Activated CD4-positive, alpha-beta T cell treated with anti-CD3 and anti-CD28 coated beads for 36 hours (primary cell): ENCODE measurements at regions not wholly inside any gene's neighbourhood (a gene's known extent, or its start where the extent isn't known, plus 50 kb on each side); places are given as distances from the start of the nearest gene placed in this dataset.

Experiments
- ATAC-seq: fragments of 200-7000 bp; cut with Tn5 transposase; one replicate; pipeline ENCODE4 v1.10.0; 2021; ENCODE audit warnings: mild to moderate bottlenecking, moderate library complexity
- CTCF ChIA-PET: fragments of 350-600 bp; sonication (Branson Sonifier 250); formaldehyde crosslinking; loops from one replicate; lab custom pipeline; 2021; ENCODE audit warnings: antibody characterized with exemption; lab: Charles Lee
- POLR2A ChIA-PET: fragments of 350-600 bp; sonication (Branson Sonifier 250); formaldehyde crosslinking; loops from one replicate; lab custom pipeline; 2021; ENCODE audit warnings: antibody characterized with exemption, inconsistent platforms; lab: Charles Lee
- DNase-seq: peaks from one replicate; pipeline ENCODE4 v3.0.0-alpha.2; 2020
- H3K27ac Mint-ChIP-seq: one replicate; pipeline ENCODE4 v1.8.0; 2021; ENCODE audit warnings: mixed read lengths
- H3K27me3 Mint-ChIP-seq: one replicate; pipeline ENCODE4 v1.8.0; 2021; ENCODE audit warnings: mixed read lengths
- H3K36me3 Mint-ChIP-seq: one replicate; pipeline ENCODE4 v1.8.0; 2021; ENCODE audit warnings: low read depth, mixed read lengths
- H3K4me1 Mint-ChIP-seq: one replicate; pipeline ENCODE4 v1.8.0; 2021; ENCODE audit warnings: mixed read lengths
- H3K4me3 Mint-ChIP-seq: one replicate; pipeline ENCODE4 v1.8.0; 2021; ENCODE audit warnings: mild to moderate bottlenecking, moderate library complexity, mixed read lengths
- H3K9me3 Mint-ChIP-seq: one replicate; pipeline ENCODE4 v1.8.0; 2021; ENCODE audit warnings: low read depth, mixed read lengths
- intact Hi-C, 2 experiments: fragments of 100-400 bp; cut with DNase I in 1 of 2; cut with micrococcal nuclease in 1 of 2; formaldehyde crosslinking; loops; one replicate each; pipeline versions ENCODE4 v1.14.2 to v1.15.1; 2022 to 2024; cut with DNase I, micrococcal nuclease

DNA sequence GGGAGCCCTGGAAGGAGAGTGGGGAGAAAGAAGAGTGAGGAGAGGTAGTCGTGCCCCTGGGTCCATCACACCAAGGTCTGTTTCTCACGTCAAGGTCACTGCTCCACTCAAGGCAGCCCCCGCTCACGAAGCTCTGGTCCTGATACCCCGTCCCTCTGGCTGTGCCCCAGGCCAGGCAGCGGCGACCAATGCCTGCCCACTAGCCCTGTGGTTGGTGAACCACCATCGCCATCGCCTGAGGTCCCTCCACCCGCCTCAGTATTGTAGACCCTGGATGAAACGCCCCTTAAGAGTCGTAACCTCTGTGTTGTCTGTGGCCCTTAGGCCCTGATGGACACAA, 378.3 kb upstream of the MYT1L start:
- ATAC-seq (no peak), DNase-seq (no peak)
- ChIA-PET CTCF (interaction anchor here (0.7 kb wide), 1 partner anchor 101 kb away, joined by 3 read pairs; no protein-coding TSS in a partner anchor), POLR2A (no interaction called here)
- Mint-ChIP-seq H3K27me3 (no peaks in the 10 kb centered on the region), H3K36me3 (no peaks in the 10 kb centered on the region), H3K4me1 (peaks cover 16% of the 10 kb centered on the region), H3K9me3 (no peaks in the 10 kb centered on the region), H3K4me3 (no peak overlapping the region), H3K27ac (no peak overlapping the region)
- intact Hi-C loops = no loop called here

DNA sequence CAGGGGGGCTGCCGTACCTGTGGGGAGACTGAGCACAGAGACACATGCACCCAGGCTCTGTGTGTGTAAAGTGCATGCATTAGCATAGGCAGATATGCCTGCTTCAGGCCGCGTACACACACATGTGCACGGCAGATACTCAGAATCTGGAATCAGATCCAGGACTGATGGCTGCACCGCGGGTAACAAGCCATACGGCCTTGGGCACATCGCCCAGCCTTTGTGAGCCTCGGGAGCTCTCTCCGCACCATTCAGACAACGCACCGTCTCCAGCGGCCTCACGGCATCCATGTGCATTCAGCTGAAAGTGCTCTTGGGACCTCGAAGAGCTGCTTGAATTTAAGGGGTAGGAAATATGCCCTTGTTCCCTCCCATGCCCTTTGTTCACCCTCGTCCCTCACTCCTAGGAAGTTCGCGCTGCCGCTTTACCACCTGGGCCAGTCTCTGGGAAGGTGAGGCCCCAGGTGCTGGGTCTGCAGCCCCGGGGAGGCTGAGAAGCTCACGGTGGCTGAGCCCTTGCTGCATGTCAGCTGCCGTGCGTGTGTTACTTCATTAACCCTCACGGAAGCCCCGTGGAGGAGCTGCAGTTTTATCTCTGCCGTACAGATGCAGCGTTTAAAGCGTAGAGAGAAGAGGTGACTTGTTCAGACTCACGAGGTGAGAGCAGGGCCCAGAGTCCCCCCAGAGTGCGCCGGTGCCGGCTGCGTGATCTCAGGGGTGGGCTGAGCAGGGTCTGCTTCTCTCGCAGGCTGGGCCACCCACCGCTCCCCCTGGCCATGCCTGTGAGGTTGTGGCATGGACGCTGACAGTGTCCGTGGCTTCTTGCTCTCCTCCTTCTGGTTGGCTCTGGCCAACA, 377.7 kb upstream of the MYT1L start:
- POLR2A ChIA-PET = no interaction called here
- Mint-ChIP-seq H3K4me1 (peaks cover 18% of the 10 kb centered on the region), H3K4me3 (no peak overlapping the region), H3K9me3 (no peaks in the 10 kb centered on the region), H3K27ac (no peak overlapping the region), H3K27me3 (no peaks in the 10 kb centered on the region), H3K36me3 (no peaks in the 10 kb centered on the region)
- no peak for ATAC-seq
- CTCF ChIA-PET = interaction anchor here (0.7 kb wide), 1 partner anchor 101 kb away, joined by 3 read pairs; no protein-coding TSS in a partner anchor
- no peak for DNase-seq
- intact Hi-C loops = no loop called here

GRCh38 chr2:2707206-2707991, 376.3 kb upstream of the MYT1L start:
- intact Hi-C loops = no loop called here
- ChIA-PET CTCF (no interaction called here), POLR2A (no interaction called here)
- Mint-ChIP-seq H3K9me3 (no peaks in the 10 kb centered on the region), H3K27me3 (no peaks in the 10 kb centered on the region), H3K36me3 (no peaks in the 10 kb centered on the region), H3K4me1 (peaks cover 18% of the 10 kb centered on the region), H3K27ac (no peak overlapping the region), H3K4me3 (no peak overlapping the region)
- no peak for ATAC-seq
- no peak for DNase-seq

GRCh38 chr2:2706306-2706705, 375.2 kb upstream of the MYT1L start:
- POLR2A ChIA-PET = no interaction called here
- ATAC-seq = no peak
- intact Hi-C loops = no loop called here
- CTCF ChIA-PET = no interaction called here
- H3K27me3 Mint-ChIP-seq = no peaks in the 10 kb centered on the region
- H3K36me3 Mint-ChIP-seq = no peaks in the 10 kb centered on the region
- H3K4me1 Mint-ChIP-seq = peaks cover 18% of the 10 kb centered on the region
- H3K9me3 Mint-ChIP-seq = no peaks in the 10 kb centered on the region
- H3K4me3 Mint-ChIP-seq = no peak overlapping the region
- no peak for DNase-seq
- no peak overlapping the region for H3K27ac Mint-ChIP-seq

GRCh38 chr2:2705871-2706270, 374.8 kb upstream of the MYT1L start:
- POLR2A ChIA-PET = no interaction called here
- H3K27me3 Mint-ChIP-seq = no peaks in the 10 kb centered on the region

DNA sequence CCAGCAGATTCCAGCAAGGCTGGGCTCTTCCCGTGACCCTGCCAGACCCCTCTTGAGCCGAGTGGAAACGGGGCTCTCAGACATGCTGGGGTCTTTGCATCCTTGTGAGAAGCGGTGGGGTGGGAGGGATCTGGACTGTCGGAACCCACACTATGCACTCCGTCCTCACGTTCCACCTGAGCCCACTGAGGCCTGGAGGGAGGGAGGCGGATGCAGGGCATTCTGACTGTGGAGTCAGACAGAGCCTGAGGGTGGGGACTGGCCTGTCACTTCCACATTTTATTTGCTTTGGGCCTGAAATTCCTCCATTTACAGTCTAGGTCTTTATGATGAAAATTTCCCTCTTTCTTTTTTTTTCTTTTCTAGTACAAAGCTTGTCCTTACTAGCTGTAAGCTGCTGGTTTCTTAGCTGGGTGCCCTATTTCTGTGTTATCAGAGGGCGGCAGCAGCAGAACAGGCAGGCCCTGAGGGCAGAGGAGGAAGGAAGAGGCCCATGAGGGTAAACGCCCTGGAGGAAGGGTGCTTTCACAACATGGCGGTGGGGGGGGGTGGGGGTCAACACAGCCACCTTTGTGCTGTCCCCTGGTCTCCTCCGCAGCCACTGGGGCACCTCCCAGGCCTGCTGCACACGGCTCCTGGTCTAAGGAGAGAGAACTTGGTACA, 373.5 kb upstream of the MYT1L start:
- Mint-ChIP-seq H3K36me3 (no peaks in the 10 kb centered on the region), H3K27me3 (no peaks in the 10 kb centered on the region), H3K27ac (no peak overlapping the region), H3K4me1 (peaks cover 18% of the 10 kb centered on the region), H3K9me3 (no peaks in the 10 kb centered on the region), H3K4me3 (no peak overlapping the region)
- DNase-seq = no peak
- POLR2A ChIA-PET = no interaction called here
- ATAC-seq = no peak
- CTCF ChIA-PET = no interaction called here
- intact Hi-C loops = no loop called here

More at GRCh38 chr2:2705871-2706270, 374.8 kb upstream of the MYT1L start:
- H3K4me1 Mint-ChIP-seq = peaks cover 18% of the 10 kb centered on the region
- intact Hi-C loops = no loop called here
- CTCF ChIA-PET = no interaction called here
- H3K36me3 Mint-ChIP-seq = no peaks in the 10 kb centered on the region
- H3K9me3 Mint-ChIP-seq = no peaks in the 10 kb centered on the region
- no peak for DNase-seq
- ATAC-seq = no peak
- no peak overlapping the region for H3K27ac Mint-ChIP-seq
- H3K4me3 Mint-ChIP-seq = no peak overlapping the region

- Mint-ChIP-seq H3K27ac (no peak overlapping the region), H3K4me1 (peaks cover 18% of the 10 kb centered on the region), H3K27me3 (no peaks in the 10 kb centered on the region), H3K36me3 (no peaks in the 10 kb centered on the region), H3K4me3 (no peak overlapping the region), H3K9me3 (no peaks in the 10 kb centered on the region)
- POLR2A ChIA-PET = no interaction called here
- intact Hi-C loops = no loop called here
- CTCF ChIA-PET = no interaction called here
- DNase-seq (no peak), ATAC-seq (no peak)
Measured at GRCh38 chr2:2703762-2704427, 372.8 kb upstream of the MYT1L start.

DNA sequence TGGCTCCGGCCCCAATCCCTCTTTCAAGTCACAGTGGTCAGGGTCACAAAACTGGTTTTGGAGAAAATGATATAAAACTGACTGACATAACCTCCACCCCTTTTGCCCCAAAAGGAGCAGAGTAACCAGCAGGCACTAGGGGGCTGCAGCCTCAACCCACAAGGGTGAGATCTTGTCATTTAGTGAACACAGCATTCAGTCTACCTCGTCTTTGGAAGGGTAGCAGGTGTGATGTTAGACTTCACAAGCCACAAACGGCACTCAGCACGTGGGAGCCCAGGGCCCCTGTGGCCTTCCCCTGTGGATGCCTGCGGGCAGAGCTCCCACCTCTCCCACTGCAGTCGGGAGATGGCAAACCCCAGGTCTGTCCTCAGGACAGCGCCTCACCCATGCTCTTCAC, 372.1 kb upstream of the MYT1L start:
- H3K4me3 Mint-ChIP-seq = no peak overlapping the region
- no peaks in the 10 kb centered on the region for H3K27me3 Mint-ChIP-seq
- POLR2A ChIA-PET = no interaction called here
- H3K27ac Mint-ChIP-seq = no peak overlapping the region
- no peaks in the 10 kb centered on the region for H3K36me3 Mint-ChIP-seq
- peaks cover 18% of the 10 kb centered on the region for H3K4me1 Mint-ChIP-seq
- H3K9me3 Mint-ChIP-seq = no peaks in the 10 kb centered on the region
- CTCF ChIA-PET = no interaction called here
- ATAC-seq (no peak), DNase-seq (no peak)
- intact Hi-C loops = no loop called here

GRCh38 chr2:2702385-2702784, 371.3 kb upstream of the MYT1L start:
- H3K27me3 Mint-ChIP-seq = no peaks in the 10 kb centered on the region
- H3K9me3 Mint-ChIP-seq = no peaks in the 10 kb centered on the region
- intact Hi-C loops = no loop called here
- no peak overlapping the region for H3K4me3 Mint-ChIP-seq
- H3K27ac Mint-ChIP-seq = no peak overlapping the region
- peaks cover 17% of the 10 kb centered on the region for H3K4me1 Mint-ChIP-seq
- CTCF ChIA-PET = no interaction called here
- DNase-seq (no peak), ATAC-seq (no peak)
- POLR2A ChIA-PET = no interaction called here
- no peaks in the 10 kb centered on the region for H3K36me3 Mint-ChIP-seq

- H3K4me3 Mint-ChIP-seq = no peak overlapping the region
- ChIA-PET POLR2A (no interaction called here), CTCF (interaction anchor here (0.5 kb wide), 1 partner anchor 472 kb away, joined by 3 read pairs; no protein-coding TSS in a partner anchor)
- no peaks in the 10 kb centered on the region for H3K27me3 Mint-ChIP-seq
- H3K36me3 Mint-ChIP-seq = no peaks in the 10 kb centered on the region
- DNase-seq (no peak), ATAC-seq (no peak)
- no peaks in the 10 kb centered on the region for H3K9me3 Mint-ChIP-seq
- peaks cover 14% of the 10 kb centered on the region for H3K4me1 Mint-ChIP-seq
- no peak overlapping the region for H3K27ac Mint-ChIP-seq
- intact Hi-C loops = no loop called here
Measured at GRCh38 chr2:2701813-2702212, 370.7 kb upstream of the MYT1L start.

DNA sequence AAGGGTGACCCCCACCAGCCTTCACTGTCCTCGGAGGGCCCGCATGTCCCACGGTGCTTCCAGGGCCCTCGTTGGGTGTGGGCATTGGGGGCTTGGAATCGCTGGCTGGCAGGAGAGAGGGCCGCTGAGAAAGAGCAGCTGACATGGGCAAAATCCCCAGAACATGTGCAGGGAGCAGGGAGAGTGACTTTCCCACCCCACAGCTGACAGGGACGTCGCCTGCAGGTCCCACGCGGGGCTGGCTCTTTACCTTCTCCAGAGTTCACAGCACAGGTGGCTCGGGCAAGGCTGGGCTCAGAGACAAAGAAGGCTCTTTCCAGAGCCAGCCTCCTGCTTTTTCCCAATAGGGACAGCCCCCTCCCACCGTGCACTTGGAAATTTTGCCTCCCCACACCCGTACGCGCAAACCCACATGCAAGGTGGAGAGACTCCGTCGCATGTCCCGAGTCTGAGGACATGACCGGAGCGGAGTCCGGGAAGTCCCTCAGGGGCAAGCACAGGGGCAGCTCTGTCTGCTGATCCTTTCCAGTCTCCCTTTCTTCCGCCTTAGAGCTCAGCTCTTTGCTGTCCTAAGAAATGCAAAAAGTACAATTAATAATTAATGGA, 370.2 kb upstream of the MYT1L start:
- Mint-ChIP-seq H3K9me3 (no peaks in the 10 kb centered on the region), H3K27me3 (no peaks in the 10 kb centered on the region), H3K4me3 (no peak overlapping the region), H3K4me1 (peaks cover 14% of the 10 kb centered on the region), H3K36me3 (no peaks in the 10 kb centered on the region), H3K27ac (no peak overlapping the region)
- POLR2A ChIA-PET = no interaction called here
- intact Hi-C loops = no loop called here
- CTCF ChIA-PET = interaction anchor here (0.5 kb wide), 1 partner anchor 472 kb away, joined by 3 read pairs; no protein-coding TSS in a partner anchor
- no peak for ATAC-seq
- no peak for DNase-seq
